Karpas-422 (cell line): ENCODE measurements at regions not wholly inside any gene's neighbourhood (a gene's known extent, or its start where the extent isn't known, plus 50 kb on each side); places are given as distances from the start of the nearest gene placed in this dataset.

Source experiments
- DNase-seq: peaks from one replicate; pipeline ENCODE4 v3.0.0-alpha.2; 2015
- H2AFZ ChIP-seq: fragments of 200-600 bp; sonication (generic); 2 replicates; pipeline ENCODE4 v1.6.1; 2014; ENCODE audit warnings: antibody characterized with exemption, low read length, mixed read lengths
- H3K27ac ChIP-seq: fragments of 200-600 bp; sonication (generic); 2 replicates; pipeline ENCODE4 v1.5.1; 2014; ENCODE audit warnings: mild to moderate bottlenecking, low read length, moderate library complexity
- H3K27me3 ChIP-seq: fragments of 200-600 bp; sonication (generic); 2 replicates; pipeline ENCODE4 v1.6.1; 2014; ENCODE audit warnings: low read length, mixed read lengths
- H3K36me3 ChIP-seq: fragments of 200-600 bp; sonication (generic); 2 replicates; pipeline ENCODE4 v1.6.1; 2014; ENCODE audit warnings: low read length, mixed read lengths; ENCODE audit not compliant: insufficient read depth
- H3K4me1 ChIP-seq: fragments of 200-600 bp; sonication (generic); 2 replicates; pipeline ENCODE4 v1.6.1; 2014; ENCODE audit warnings: mild to moderate bottlenecking, low read length, mixed read lengths
- H3K4me2 ChIP-seq: fragments of 200-600 bp; sonication (generic); 2 replicates; pipeline ENCODE4 v1.6.1; 2014; ENCODE audit warnings: low read length, low read depth, mild to moderate bottlenecking; ENCODE audit not compliant: poor library complexity, severe bottlenecking
- H3K4me3 ChIP-seq: fragments of 200-600 bp; sonication (generic); 2 replicates; pipeline ENCODE4 v1.5.1; 2014; ENCODE audit warnings: mild to moderate bottlenecking, antibody characterized with exemption, low read length, mixed read lengths
- H3K79me2 ChIP-seq: fragments of 200-600 bp; sonication (generic); 2 replicates; pipeline ENCODE4 v1.6.1; 2014; ENCODE audit warnings: mild to moderate bottlenecking, low read length, mixed read lengths
- H3K9ac ChIP-seq: fragments of 200-600 bp; sonication (generic); 2 replicates; pipeline ENCODE4 v1.6.0; 2014; ENCODE audit warnings: low read length
- H3K9me2 ChIP-seq: fragments of 200-600 bp; sonication (generic), shearing (Covaris generic); replicated peaks from 2 replicates; pipeline ENCODE4 v1.6.0; 2014; ENCODE audit warnings: mild to moderate bottlenecking, low read length, moderate library complexity; ENCODE audit not compliant: insufficient read depth
- H3K9me3 ChIP-seq: fragments of 300-700, 200-600 bp; sonication (generic); 2 replicates; pipeline ENCODE4 v1.6.1; 2014; ENCODE audit warnings: low read length, mixed read lengths
- H4K20me1 ChIP-seq: fragments of 200-600 bp; sonication (generic); 2 replicates; pipeline ENCODE4 v1.6.1; 2014; ENCODE audit warnings: mild to moderate bottlenecking, antibody characterized with exemption, low read length, low read depth; ENCODE audit not compliant: insufficient read depth

DNA sequence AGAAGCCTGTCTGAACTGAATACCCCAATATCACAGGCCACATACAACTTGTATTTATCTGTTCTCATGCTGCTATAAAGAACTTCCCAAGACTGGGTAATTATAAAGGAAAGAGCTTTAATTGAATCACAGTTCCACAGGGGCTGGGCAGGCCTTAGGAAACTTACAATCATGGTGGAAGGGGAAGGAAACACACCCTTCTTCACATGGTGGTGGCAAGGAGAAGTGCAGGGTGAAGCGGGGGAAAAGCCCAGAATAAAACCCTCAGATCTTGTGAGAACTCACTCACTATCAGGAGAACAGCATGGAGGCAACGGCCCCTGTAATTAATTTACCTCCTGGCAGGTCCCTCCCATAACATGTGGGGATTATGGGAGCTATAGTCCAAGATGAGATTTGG lies 50.3 kb upstream of the FNDC1 start:
- no peak overlapping the region for H2AFZ ChIP-seq
- no peaks in the 10 kb centered on the region; the same call in 1 of the 2 replicates for H3K36me3 ChIP-seq
- no peaks in the 10 kb centered on the region for H3K27me3 ChIP-seq
- H3K9ac ChIP-seq = no peak overlapping the region
- no peak overlapping the region for H3K4me3 ChIP-seq
- DNase-seq = peak; percentile 60
- no peaks in the 10 kb centered on the region for H3K9me2 ChIP-seq
- H3K9me3 ChIP-seq = no peaks in the 10 kb centered on the region
- H3K4me1 ChIP-seq = peaks cover 64% of the 10 kb centered on the region
- H3K4me2 ChIP-seq = peak overlapping the region; percentile 3
- peak overlapping the region; percentile 94; the same call in 1 of the 2 replicates for H3K27ac ChIP-seq
- no peaks in the 10 kb centered on the region for H3K79me2 ChIP-seq
- no peaks in the 10 kb centered on the region for H4K20me1 ChIP-seq

DNA sequence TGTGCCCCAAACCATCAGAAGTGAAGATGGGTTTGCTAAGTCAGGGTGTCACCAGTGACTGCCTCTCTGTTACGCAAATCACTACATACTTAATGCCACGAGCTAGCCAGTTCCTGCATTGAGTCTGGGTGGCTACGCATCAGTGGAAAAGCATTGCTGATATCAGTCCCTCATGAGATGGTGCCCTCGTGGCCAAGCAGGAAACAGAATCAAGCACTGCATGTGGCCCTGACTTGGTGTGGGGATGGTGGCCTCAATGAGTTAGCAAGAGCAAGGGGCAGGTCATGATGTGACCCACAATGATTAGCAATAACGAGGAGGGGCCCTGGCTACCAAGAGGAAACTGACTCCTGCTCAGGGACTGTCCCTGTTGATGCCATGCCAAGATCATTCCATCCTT lies 51.6 kb upstream of the FNDC1 start:
- Histone ChIP-seq H3K9me3 (no peaks in the 10 kb centered on the region), H3K4me2 (peak overlapping the region; percentile 75), H3K9ac (peak overlapping the region; percentile 64), H3K36me3 (no peaks in the 10 kb centered on the region; the same call in 1 of the 2 replicates), H3K4me1 (peaks cover 68% of the 10 kb centered on the region), H4K20me1 (no peaks in the 10 kb centered on the region), H3K27ac (peak overlapping the region; percentile 94), H3K9me2 (no peaks in the 10 kb centered on the region), H3K27me3 (no peaks in the 10 kb centered on the region), H2AFZ (0 out of 2 replicates have a peak overlapping the region, but pooled peaks have one; percentile 44), H3K79me2 (no peaks in the 10 kb centered on the region), H3K4me3 (peak overlapping the region; percentile 48)
- DNase-seq = peak; percentile 94

DNA sequence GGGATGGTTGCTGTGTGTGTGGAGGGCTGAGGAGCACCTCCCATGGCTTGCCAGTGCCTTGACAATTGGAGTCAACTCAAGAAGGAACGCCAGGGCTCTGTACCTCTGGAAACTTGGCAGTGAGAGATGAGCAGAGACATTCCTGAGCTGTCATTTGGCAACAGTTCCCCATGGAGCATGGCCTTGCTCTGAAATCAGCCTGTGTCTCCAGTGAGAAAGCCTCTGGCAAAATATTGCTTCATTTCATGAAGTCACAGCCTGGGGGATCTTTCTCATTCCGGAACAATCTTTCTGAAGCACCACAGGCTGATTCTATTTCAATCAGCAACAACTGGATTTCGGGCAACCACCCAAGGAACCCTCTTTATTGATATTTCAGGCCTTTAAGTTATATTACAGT lies 52.2 kb upstream of the FNDC1 start:
- Histone ChIP-seq H3K27ac (peak overlapping the region; percentile 94), H3K9me3 (no peaks in the 10 kb centered on the region), H3K36me3 (no peaks in the 10 kb centered on the region; the same call in 1 of the 2 replicates), H3K4me3 (peak overlapping the region; percentile 48), H3K9me2 (no peaks in the 10 kb centered on the region), H4K20me1 (no peaks in the 10 kb centered on the region), H3K9ac (peak overlapping the region; percentile 64), H3K27me3 (no peaks in the 10 kb centered on the region), H3K79me2 (no peaks in the 10 kb centered on the region), H3K4me2 (peak overlapping the region; percentile 75), H2AFZ (peak overlapping the region; percentile 44; the same call in 1 of the 2 replicates), H3K4me1 (peaks cover 68% of the 10 kb centered on the region)
- DNase-seq = no peak

DNA sequence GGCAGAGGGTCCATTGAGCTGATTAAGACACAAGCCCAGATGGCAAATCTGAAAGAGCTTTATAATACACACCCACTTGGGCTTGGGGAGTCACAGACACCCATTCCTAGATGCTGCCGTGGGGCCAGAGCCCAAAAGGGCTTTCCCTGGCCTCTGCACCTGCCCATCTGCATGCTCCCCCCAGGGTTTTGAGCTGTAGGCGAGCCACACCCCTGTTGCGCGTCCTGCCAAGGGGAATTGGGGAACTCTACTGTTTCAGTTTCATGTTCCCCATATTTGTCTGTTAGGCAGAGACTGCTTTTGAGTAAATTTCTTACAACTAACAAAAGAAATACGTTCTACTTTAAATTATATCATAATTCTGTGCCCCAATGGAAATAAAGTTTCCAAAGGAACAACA lies 52.9 kb upstream of the FNDC1 start:
- Histone ChIP-seq H3K9ac (peak overlapping the region; percentile 64), H3K4me1 (peaks cover 63% of the 10 kb centered on the region), H3K4me2 (peak overlapping the region; percentile 75), H3K9me2 (no peaks in the 10 kb centered on the region), H3K27ac (peak overlapping the region; percentile 94), H3K27me3 (no peaks in the 10 kb centered on the region), H4K20me1 (no peaks in the 10 kb centered on the region), H2AFZ (no peak overlapping the region), H3K36me3 (no peaks in the 10 kb centered on the region; the same call in 1 of the 2 replicates), H3K79me2 (no peaks in the 10 kb centered on the region), H3K4me3 (peak overlapping the region; percentile 48), H3K9me3 (no peaks in the 10 kb centered on the region)
- peak; percentile 94 for DNase-seq

DNA sequence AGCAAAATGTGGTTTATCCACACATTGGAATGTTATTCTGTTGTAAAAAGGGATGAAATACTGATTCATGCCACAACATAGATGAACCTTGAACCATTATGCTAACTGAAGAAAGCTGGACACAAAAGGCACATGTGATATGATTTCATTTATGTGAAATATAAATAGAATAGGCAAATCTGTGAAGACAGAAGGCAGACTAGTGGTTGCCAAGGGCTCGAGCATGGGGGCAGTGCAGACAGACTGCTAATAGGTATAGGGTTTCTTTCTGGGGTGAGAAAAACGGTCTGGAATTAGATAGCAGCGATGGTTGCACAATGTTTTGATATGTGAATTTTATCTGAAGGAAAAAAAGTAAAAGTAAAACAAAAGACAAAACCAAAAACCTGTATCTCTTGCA lies 54.6 kb upstream of the FNDC1 start:
- Histone ChIP-seq H4K20me1 (no peaks in the 10 kb centered on the region), H3K4me3 (peak overlapping the region; percentile 48), H3K27ac (peak overlapping the region; percentile 94), H2AFZ (no peak overlapping the region), H3K36me3 (no peaks in the 10 kb centered on the region; the same call in 1 of the 2 replicates), H3K4me1 (peaks cover 72% of the 10 kb centered on the region), H3K9ac (peak overlapping the region; percentile 57), H3K79me2 (no peaks in the 10 kb centered on the region), H3K4me2 (peak overlapping the region; percentile 75), H3K9me3 (no peaks in the 10 kb centered on the region), H3K9me2 (no peaks in the 10 kb centered on the region), H3K27me3 (no peaks in the 10 kb centered on the region)
- peak; percentile 85 for DNase-seq

DNA sequence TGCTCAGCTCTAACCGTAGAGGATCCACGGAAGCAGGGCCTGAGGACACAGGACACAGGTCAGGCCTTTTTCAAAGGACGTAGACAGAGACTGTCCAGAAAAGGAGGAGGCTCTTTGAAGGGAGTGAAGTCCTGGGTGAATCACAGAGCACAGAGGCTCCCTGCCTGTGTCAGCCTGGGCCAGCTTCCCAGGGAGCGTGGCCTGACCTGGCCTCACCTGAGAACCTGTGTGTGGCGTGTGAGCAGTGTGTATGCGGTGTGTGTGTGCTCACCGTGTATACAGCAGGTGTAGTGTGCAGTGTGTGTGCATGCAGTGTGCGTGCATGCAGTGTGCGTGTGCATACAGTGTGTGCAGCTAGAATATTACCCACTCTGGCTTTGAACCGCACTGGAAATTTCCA lies 56.0 kb upstream of the FNDC1 start:
- no peaks in the 10 kb centered on the region for H3K36me3 ChIP-seq
- H3K4me1 ChIP-seq = peaks cover 63% of the 10 kb centered on the region
- H3K27me3 ChIP-seq = no peaks in the 10 kb centered on the region
- no peaks in the 10 kb centered on the region for H3K9me3 ChIP-seq
- no peak overlapping the region for H2AFZ ChIP-seq
- no peaks in the 10 kb centered on the region for H4K20me1 ChIP-seq
- no peaks in the 10 kb centered on the region for H3K9me2 ChIP-seq
- DNase-seq = no peak
- no peak overlapping the region for H3K9ac ChIP-seq
- no peak overlapping the region for H3K4me3 ChIP-seq
- H3K4me2 ChIP-seq = no peak overlapping the region
- H3K79me2 ChIP-seq = no peaks in the 10 kb centered on the region
- H3K27ac ChIP-seq = no peak overlapping the region

DNA sequence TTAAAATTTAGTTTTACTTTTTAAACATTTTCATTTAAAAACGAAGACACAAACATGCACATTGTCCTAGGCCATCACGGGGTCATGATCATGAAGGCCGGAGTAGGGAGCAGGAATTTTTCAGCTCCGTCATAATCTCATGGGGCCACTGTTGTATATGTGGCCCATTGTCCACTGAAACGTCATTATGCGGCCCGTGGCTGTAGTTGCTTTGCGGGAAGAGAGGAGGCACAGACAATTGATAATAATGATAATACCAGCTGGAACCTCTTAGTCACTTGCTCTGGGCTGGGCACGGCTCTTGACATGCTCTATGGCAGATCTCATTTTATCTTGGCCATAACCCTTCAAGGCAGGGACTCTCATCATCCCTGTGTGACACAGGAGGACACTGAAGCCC lies 56.5 kb upstream of the FNDC1 start:
- Histone ChIP-seq H3K27me3 (no peaks in the 10 kb centered on the region), H3K4me1 (peaks cover 63% of the 10 kb centered on the region)

DNA sequence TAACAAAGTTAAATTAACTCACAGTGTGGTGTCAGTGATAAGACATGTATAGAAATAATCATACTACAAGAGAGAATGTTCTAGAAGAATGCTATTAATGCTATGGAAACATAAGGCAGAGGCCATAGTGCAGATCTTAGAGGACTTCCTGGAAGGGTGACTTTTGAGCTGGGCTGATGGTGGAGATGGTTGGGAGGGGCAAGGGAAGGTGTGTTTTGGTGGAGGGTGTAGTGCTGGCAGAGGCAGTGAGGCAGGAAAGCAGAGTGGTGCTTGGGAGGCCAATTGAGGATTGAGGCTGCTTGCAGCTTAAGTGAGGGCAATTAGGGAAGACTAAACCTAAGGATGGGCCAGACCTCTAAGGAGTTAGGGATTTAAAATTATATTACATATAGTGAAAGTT lies 58.5 kb upstream of the FNDC1 start:
- no peak for DNase-seq

More for the DNA sequence above, 56.5 kb upstream of the FNDC1 start:
- H3K36me3 ChIP-seq = no peaks in the 10 kb centered on the region
- H3K9me3 ChIP-seq = no peaks in the 10 kb centered on the region
- H4K20me1 ChIP-seq = no peaks in the 10 kb centered on the region
- no peak overlapping the region for H3K9ac ChIP-seq
- no peak overlapping the region for H2AFZ ChIP-seq
- H3K79me2 ChIP-seq = no peaks in the 10 kb centered on the region
- no peak overlapping the region for H3K4me3 ChIP-seq
- no peak for DNase-seq
- no peaks in the 10 kb centered on the region for H3K9me2 ChIP-seq
- H3K27ac ChIP-seq = no peak overlapping the region
- no peak overlapping the region for H3K4me2 ChIP-seq

More for the DNA sequence above, 58.5 kb upstream of the FNDC1 start:
- Histone ChIP-seq H3K27ac (peak overlapping the region; percentile 26; the same call in 1 of the 2 replicates), H3K27me3 (no peaks in the 10 kb centered on the region), H3K4me2 (no peak overlapping the region), H3K4me1 (peaks cover 62% of the 10 kb centered on the region), H3K9ac (no peak overlapping the region), H3K79me2 (no peaks in the 10 kb centered on the region), H3K4me3 (no peak overlapping the region), H3K36me3 (no peaks in the 10 kb centered on the region), H2AFZ (no peak overlapping the region), H3K9me2 (no peaks in the 10 kb centered on the region), H4K20me1 (no peaks in the 10 kb centered on the region), H3K9me3 (no peaks in the 10 kb centered on the region)
